NT2/D1 (cell line): ENCODE measurements at regions not wholly inside any gene's neighbourhood (a gene's known extent, or its start where the extent isn't known, plus 50 kb on each side); places are given as distances from the start of the nearest gene placed in this dataset.

ENCODE experiments used
- DNase-seq: peaks from one replicate; pipeline ENCODE4 v3.0.0-alpha.2; 2011; ENCODE audit warnings: low read depth, low spot score
- H3K27me3 ChIP-seq: 2 replicates; pipeline ENCODE4 v1.6.0; 2011; ENCODE audit warnings: mild to moderate bottlenecking; ENCODE audit not compliant: insufficient read length, insufficient read depth
- H3K36me3 ChIP-seq: 2 replicates; pipeline ENCODE4 v1.6.1; 2011; ENCODE audit warnings: mild to moderate bottlenecking, low read length, mixed read lengths; ENCODE audit not compliant: insufficient read depth, insufficient read length
- H3K4me1 ChIP-seq: 2 replicates; pipeline ENCODE4 v1.5.1; 2011; ENCODE audit not compliant: insufficient read depth, insufficient read length
- H3K4me3 ChIP-seq: 2 replicates; pipeline ENCODE4 v1.5.1; 2011; ENCODE audit warnings: low read depth; ENCODE audit not compliant: insufficient read length
- H3K9ac ChIP-seq: 2 replicates; pipeline ENCODE4 v1.6.0; 2011; ENCODE audit warnings: low read depth; ENCODE audit not compliant: insufficient read length
- H3K9me3 ChIP-seq: 2 replicates; pipeline ENCODE4 v1.5.1; 2011; ENCODE audit warnings: mild to moderate bottlenecking, low read length; ENCODE audit not compliant: insufficient read depth
- SUZ12 ChIP-seq: IDR thresholded peaks from 2 replicates; pipeline ENCODE4 v1.6.1; 2011; ENCODE audit not compliant: insufficient read length, insufficient read depth; ENCODE audit errors: extremely low read depth
- YY1 ChIP-seq: IDR thresholded peaks from 2 replicates; pipeline ENCODE4 v1.6.1; 2011; ENCODE audit not compliant: insufficient read length, insufficient read depth
- ZNF274 ChIP-seq: IDR thresholded peaks from 2 replicates; pipeline ENCODE4 v1.6.1; 2011; ENCODE audit warnings: mild to moderate bottlenecking, low read depth, low read length

GRCh38 chr10:3691482-3691881, 93.5 kb downstream of the KLF6 start:
- H3K9ac ChIP-seq, result no peak overlapping the region
- H3K4me1 ChIP-seq, result no peaks in the 10 kb centered on the region
- no peaks in the 10 kb centered on the region for H3K9me3 ChIP-seq
- no peak for TF ChIP-seq YY1
- TF ChIP-seq ZNF274, result no peak
- TF ChIP-seq SUZ12, result no peak
- H3K27me3 ChIP-seq, result no peaks in the 10 kb centered on the region
- H3K36me3 ChIP-seq, result no peaks in the 10 kb centered on the region
- no peak for DNase-seq
- H3K4me3 ChIP-seq, result no peak overlapping the region

- H3K36me3 ChIP-seq, result no peaks in the 10 kb centered on the region
- H3K27me3 ChIP-seq, result no peaks in the 10 kb centered on the region
- no peak for DNase-seq
- TF ChIP-seq SUZ12 (no peak), YY1 (no peak), ZNF274 (no peak)
- H3K9ac ChIP-seq, result no peak overlapping the region
- H3K9me3 ChIP-seq, result no peaks in the 10 kb centered on the region
- no peak overlapping the region for H3K4me3 ChIP-seq
- no peaks in the 10 kb centered on the region for H3K4me1 ChIP-seq
These were observed 95.0 kb downstream of the KLF6 start for GRCh38 chr10:3689871-3690510.

GRCh38 chr10:3687510-3688081, 97.4 kb downstream of the KLF6 start:
- no peak overlapping the region for H3K9ac ChIP-seq
- no peaks in the 10 kb centered on the region for H3K9me3 ChIP-seq
- TF ChIP-seq ZNF274, result no peak
- TF ChIP-seq SUZ12, result no peak
- TF ChIP-seq YY1, result no peak
- H3K4me1 ChIP-seq, result no peaks in the 10 kb centered on the region
- H3K36me3 ChIP-seq, result no peaks in the 10 kb centered on the region
- DNase-seq, result no peak
- H3K27me3 ChIP-seq, result no peaks in the 10 kb centered on the region
- H3K4me3 ChIP-seq, result no peak overlapping the region

- DNase-seq, result no peak
- H3K9me3 ChIP-seq, result no peaks in the 10 kb centered on the region
- TF ChIP-seq YY1 (no peak), ZNF274 (no peak), SUZ12 (no peak)
- no peak overlapping the region for H3K9ac ChIP-seq
- no peaks in the 10 kb centered on the region for H3K27me3 ChIP-seq
- H3K36me3 ChIP-seq, result no peaks in the 10 kb centered on the region
- no peaks in the 10 kb centered on the region for H3K4me1 ChIP-seq
- H3K4me3 ChIP-seq, result no peak overlapping the region
These were observed 99.6 kb downstream of the KLF6 start for GRCh38 chr10:3685384-3685783.

GRCh38 chr10:3684891-3685290, 100.1 kb downstream of the KLF6 start:
- H3K4me1 ChIP-seq, result no peaks in the 10 kb centered on the region
- H3K27me3 ChIP-seq, result no peaks in the 10 kb centered on the region
- H3K4me3 ChIP-seq, result no peak overlapping the region
- no peaks in the 10 kb centered on the region for H3K36me3 ChIP-seq
- no peak overlapping the region for H3K9ac ChIP-seq
- no peaks in the 10 kb centered on the region for H3K9me3 ChIP-seq
- TF ChIP-seq ZNF274 (no peak), SUZ12 (no peak), YY1 (no peak)
- no peak for DNase-seq

GRCh38 chr10:3683560-3683959, 101.4 kb downstream of the KLF6 start:
- Histone ChIP-seq H3K4me3 (no peak overlapping the region), H3K9ac (no peak overlapping the region), H3K9me3 (no peaks in the 10 kb centered on the region), H3K36me3 (no peaks in the 10 kb centered on the region), H3K27me3 (no peaks in the 10 kb centered on the region), H3K4me1 (no peaks in the 10 kb centered on the region)
- DNase-seq, result no peak
- TF ChIP-seq SUZ12 (no peak), ZNF274 (no peak), YY1 (no peak)

GRCh38 chr10:3682745-3683144, 102.3 kb downstream of the KLF6 start:
- H3K27me3 ChIP-seq, result no peaks in the 10 kb centered on the region
- TF ChIP-seq YY1 (no peak), SUZ12 (no peak), ZNF274 (no peak)
- no peaks in the 10 kb centered on the region for H3K4me1 ChIP-seq
- no peak overlapping the region for H3K4me3 ChIP-seq
- no peak for DNase-seq
- no peak overlapping the region for H3K9ac ChIP-seq
- no peaks in the 10 kb centered on the region for H3K9me3 ChIP-seq
- H3K36me3 ChIP-seq, result no peaks in the 10 kb centered on the region
